NCI-H446 treated with DMSO at 0.1 percent for 48 hours (cell line): ENCODE measurements at regions not wholly inside any gene's neighbourhood (a gene's known extent, or its start where the extent isn't known, plus 50 kb on each side); places are given as distances from the start of the nearest gene placed in this dataset.

Experiments used
- DNase-seq: peaks from one replicate; lab custom pipeline; 2025; lab: John Stamatoyannopoulos, UW

DNA sequence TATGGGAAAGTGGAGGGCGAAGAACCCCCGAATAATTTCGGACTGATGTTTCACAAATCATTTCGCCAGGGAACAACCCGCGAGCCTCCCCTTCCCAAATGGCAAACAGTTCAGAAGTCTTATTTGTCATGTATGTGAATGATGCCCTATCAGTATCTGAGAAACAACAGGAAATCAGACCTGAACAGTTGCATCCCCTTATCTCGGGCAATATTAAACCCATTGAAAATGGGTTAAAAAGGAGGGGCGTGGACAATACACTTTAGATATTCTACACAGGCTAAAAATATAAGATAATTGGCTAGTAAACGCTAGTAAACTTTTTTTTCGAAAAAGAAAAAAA is 1003.3 kb upstream of the NR2F2 start:
- no peak for DNase-seq

DNA sequence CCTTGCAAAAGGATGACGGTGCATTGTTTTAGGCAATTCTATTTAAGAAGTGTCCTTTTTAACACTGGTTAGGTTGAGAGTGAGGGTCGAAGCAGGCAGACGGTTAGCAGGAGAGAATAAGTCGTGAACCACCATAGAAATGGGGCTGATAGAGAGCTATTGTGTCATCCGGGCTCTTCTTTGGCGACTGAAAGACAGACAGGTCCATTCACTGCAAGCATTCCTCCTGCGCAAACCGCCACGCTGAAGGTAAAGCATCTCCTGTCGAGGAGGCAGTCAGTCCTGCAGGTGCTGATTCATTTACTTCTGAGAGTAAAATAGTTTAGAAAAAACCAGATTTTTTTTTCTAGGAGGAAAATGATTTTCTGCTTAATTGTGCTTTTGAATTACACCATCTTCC is 1002.8 kb upstream of the NR2F2 start:
- no peak for DNase-seq

DNA sequence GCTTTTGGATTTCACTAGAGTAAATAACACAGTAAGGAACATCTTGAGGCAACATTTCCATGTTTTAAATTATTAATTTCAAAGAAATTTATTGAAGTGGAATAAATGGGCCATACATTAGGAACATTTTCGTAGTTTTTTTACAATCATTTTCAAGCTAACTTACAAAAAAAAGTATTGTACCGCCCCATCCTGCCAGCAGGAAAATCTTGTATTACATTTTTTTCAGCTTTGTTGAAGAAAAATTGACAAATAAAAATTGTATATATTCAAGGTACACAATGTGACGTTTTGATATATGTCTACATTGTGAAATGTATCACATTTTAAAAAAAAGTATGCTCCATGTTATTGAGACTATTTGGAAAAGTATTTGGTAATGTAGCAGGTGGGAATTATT is 1001.9 kb upstream of the NR2F2 start:
- no peak for DNase-seq

DNA sequence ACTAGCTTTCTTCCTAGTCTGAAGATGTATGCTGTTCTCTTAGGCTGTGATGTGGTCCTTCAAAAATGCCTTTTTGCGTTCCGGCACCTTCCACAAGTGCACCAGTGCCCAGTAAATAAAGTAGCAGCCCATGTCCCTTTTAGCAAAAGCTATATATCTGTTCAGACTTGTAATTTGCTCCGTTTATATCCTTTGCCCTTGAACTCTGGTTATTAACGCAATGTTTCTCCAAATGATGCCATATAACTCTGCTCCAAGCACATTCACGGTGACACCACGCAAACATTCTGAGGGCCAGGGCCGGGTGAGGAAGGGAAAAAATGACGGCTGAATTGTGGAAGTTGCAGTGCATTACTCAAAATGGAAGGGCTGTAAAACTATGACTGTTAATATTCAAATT is 1001.1 kb upstream of the NR2F2 start:
- DNase-seq, result no peak

DNA sequence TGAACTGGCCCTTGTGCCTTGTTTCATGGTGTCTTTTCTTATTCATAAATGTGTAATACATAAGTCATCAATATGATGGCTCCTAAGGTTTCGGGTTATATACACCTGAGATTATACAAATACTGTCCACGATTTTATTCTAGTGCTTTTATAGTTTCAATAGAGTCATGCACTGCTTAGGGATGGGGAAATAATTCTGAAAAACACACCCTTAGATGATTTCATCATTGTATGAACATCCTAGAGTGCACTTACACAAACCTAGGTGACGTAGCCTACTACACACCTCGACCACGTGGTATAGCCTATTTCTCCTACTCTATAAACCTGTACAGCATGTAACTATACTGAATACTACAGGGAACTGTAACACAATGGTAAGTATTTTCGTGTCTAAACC is 988.8 kb upstream of the NR2F2 start:
- no peak for DNase-seq

DNA sequence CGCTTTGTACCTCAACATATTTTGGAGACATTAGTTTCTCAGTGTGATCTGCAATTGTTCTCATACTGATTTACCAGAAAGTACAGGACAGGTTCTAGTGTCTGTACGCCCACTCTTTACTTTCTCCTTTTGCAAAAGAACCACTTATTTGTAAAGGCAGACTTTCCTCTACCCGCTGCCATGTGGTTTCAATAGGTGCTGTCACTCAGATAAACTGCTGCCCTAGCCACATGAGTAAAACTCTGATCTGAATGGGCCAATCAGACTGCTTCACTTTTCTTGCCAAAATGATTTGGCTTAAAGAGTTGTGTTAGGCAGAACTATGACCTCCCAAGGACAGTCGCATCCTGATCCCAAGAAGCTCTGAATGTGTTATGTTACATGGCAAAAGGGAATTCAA is 984.6 kb upstream of the NR2F2 start:
- DNase-seq, result no peak

DNA sequence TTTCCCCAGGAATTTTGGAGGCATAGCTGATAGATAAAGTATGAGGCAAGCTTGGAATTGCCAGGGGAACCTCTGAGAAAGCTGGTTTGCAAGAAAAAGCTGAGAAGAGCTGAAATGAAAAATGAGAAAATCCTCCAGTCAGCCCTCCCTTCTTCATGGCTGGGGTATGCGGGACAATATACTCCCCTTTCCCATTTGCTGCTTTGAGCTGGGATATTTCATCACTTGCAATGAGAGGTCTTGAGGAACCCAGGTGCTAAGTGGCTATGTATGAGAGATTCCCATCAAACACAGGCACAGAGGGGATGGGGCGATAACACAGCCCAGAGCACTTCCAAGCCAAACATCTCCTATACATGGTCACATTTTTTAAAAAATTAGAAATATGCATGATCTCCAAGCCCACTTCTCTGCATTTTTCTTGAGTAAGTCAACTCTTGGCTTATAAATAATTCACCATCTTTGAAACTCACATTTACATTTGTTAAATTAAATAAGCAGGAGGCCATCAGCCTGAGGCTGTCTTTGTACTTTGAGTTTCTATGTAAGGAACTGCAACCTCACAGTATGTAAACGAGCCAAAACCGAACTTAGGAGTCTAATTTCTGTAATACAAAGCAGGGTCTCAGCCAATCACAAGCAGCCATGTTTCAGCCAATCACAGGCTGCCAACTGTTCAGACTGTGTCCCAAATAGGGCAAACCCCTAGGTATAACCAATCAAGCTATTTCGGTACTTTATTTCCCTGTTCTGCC is 983.6 kb upstream of the NR2F2 start:
- DNase-seq, result no peak

DNA sequence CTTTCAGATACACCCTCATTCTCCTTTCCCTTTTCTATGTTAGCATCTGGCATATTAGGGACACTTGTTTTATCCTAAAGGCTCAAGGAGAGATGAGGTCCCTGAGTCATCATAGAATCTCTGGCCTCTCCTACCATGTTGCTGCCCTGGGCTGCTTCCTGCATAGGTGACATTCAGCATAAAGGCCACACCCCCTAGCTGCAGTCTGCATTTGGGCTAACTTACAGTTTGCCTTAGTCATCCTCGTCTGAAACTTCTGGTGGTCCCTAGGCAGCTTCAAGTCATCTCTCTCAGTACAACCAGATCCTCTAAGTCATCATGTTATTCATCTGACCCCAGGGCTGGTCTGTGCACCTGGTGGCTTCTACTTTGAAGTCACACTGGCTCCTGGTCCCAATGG is 982.7 kb upstream of the NR2F2 start:
- DNase-seq, result no peak

DNA sequence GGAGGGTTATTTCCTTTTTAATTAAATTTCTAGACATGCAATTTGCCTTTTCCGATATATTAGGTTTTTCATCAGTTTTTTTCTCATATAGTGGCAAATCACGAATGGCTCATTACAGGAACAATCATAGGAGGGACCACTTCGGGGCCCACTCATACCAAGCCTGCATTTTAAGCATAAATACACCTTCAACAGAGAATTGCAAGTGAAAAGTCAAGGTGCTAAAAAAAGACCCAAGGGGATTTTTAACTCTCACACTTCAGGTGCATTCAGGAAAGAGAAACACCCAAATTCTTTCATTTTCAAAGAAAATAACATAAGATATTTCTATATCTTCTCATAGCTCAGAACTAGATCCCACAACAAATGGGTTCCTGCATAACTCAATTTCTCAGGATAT is 979.6 kb upstream of the NR2F2 start:
- DNase-seq, result no peak

DNA sequence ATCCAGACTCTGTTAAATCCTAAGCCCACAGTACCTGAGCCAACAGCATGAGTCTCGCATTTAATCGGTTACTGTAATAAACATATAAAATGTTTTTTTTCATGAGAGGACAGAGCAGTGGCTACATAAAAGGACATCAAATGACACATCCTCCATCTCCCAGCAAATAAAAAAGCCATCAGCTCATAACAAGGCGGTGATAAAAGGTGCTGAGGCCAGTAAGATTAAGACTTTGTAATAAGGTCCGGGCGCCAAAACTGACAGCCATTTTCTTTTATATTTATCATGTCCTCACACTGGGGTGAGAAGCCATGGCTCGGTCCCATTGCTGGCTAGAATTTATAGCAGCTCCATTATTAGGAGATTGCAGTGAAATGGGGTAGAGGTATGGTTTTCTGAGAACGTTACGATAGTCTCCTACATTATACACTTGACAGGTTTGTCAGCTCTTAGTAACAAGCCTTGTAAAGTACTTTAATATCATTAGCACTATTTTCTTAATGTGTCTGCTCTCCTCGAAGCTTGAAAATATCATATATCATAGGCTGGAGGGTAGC is 977.8 kb upstream of the NR2F2 start:
- no peak for DNase-seq

DNA sequence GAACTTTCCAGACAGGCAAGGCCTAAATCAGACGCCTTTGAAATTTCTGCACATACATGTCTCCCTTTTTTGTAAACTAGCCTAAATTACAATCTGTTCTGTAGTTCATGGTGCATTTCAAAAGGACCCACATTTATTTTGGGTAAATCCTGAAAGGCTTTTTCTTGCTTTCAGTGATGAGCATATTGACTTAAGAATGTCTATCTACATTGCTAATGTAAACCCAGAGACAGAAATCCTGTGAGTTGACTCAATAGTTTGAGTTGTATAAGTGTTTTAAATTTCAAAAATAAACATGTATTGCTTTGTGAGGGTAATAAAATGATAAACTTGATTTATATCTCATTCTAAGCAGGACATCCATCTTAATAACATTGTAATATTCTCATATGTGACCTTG is 977.0 kb upstream of the NR2F2 start:
- no peak for DNase-seq

DNA sequence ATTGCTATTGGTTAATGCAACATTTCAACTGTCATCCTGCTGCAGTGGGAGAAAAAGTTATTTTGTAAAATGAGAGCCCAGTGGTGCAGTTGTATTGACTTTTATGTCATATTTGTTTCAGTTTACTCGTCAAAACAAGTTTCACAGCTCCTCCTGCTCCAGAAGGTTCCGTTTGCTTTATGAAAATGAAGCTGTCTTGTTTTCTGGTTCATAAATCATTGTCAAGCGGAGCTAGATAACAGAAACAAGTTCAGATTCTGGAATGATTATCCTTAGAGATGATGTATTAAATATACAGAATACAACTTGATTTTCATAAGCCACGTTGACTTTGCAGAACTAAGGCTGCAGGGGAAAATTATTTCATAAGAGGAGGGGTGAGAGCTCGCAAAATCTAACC is 970.5 kb upstream of the NR2F2 start:
- DNase-seq, result no peak

DNA sequence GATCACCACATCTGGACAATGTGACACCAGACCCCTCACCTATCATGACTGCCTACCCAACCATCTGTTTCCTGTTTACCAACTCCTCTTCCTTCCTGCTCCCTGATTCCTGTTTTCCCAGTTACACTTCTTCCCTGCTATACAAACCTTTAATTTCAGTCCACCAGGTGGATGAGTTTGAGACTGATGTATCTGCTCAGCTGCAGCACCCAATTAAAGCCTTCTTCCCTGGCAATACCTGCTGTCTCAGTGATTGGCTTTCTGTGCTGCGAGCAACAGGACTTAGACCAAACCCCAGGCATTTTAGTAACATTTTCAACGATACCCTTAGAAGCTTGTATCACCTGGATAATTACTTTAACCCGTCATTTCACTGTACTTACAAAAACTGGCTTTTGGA is 968.2 kb upstream of the NR2F2 start:
- DNase-seq, result no peak

DNA sequence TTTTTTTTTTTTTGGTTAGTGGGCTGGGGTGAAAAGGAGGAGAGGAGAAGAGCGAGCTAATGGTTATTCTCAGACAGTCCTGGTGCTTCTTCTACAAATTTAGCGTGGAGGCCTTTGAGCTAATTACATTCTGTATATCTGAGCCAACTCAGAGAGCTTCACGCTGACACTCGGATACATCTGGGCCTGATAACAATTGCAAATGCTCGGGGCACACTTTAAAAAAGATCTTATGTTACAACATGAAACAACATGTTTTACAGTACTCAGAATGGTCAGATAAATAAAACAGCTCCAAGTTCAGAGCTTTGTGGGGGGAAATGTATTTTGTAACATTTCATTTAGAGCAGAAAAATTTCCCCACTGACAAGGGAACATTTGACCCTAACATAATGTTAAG is 966.9 kb upstream of the NR2F2 start:
- DNase-seq, result no peak

DNA sequence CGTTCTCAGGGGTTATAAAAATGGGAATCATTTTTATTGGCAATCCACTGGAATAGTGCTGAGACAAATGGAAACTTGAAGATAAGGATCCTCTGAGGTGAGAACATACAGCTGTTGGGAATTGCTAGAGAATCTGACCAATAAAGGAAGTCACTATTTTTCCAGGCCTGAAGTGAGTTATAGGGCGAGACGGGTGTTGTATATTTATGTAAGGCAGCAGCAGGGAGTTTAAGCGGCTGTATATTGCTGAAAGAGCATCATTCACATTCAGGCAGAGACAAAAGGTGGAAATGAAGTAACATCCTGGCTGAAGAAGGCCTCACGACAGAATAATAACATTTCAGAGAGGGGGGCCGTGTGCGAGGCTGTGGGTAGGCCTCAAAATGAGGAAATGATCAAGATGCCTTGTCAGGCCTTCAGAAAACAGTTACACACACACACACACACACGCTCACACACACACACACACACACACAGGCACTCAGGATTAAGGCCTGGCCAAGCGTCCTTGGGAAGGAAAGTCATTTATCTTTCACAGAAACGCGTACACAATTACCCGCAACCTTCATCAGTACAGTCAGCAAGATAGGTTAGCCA is 964.9 kb upstream of the NR2F2 start:
- no peak for DNase-seq

DNA sequence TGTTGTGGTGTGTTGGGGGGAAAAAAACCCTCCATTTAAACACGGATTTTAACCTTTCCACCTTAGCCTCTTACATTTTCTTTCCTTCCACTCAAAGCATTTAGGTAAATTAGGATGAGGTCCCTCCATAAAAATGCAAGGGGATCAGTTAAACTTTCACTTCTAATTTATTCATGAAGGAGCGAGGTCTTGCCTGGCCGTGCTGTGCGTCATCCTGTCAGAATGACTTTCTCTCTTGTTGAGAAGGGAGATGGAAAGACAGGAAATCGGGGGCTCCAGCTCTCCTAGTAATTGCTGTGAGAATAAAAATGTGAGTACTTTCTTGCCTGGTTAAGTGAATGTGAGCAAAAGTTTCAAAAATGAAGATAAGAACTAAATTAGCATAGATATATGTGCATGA is 962.3 kb upstream of the NR2F2 start:
- no peak for DNase-seq

DNA sequence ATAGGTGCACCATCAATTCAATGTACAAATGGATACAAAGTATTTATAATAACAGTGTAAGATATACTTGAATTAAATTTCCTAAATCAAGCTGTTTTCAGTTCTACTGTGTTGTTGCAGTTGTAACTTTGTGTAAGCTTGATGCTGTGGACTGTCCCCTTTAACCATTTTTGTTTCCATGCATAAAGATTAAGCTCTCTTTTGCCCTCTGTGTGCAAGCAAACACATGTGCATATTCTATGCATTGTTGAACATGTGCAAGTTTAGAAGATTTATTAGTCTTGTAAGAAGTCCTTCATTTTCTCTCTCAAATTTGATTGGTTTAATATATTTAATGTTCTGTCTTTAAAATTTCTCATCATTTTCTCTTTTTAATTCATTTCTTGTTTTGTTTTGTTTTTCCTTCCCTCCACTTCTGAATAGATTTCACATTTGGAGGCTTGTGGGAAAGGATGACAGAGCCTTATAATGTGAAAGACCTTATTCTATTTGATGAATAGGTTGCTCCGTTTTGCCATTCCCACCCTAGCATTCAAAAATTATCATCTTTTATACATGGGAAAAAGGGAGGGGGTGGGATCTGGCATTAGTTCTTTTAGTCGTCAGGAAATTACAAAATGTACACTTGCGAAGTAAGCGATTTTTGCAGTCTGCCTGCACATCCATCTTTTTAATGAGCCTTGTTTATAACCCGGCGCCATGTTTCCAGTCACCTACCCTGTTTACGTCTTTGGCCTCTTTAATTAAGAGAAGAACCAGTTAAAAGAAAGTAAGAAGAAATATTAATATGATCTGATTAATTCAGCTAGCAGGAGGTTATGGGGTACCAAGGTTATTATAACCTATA is 961.5 kb upstream of the NR2F2 start:
- DNase-seq, result no peak

DNA sequence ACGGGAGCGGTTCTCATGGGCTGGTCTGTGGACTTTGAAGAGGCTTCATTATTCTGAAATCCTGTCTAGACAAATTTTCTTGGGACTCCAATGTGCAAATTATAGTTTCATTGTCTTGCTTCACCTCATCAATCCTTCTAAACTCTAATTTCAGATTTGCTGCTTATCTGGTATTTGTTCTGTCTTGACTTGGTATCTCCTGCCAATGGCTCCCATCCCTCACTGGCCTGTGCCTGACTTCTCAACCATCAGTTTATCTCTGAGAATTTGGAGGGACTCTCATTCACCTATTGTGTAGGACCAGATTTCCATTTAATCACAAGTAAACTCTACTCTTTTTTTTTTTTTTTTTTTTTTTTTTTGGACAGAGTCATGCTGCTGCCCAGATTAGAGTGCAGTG is 960.2 kb upstream of the NR2F2 start:
- DNase-seq, result no peak

DNA sequence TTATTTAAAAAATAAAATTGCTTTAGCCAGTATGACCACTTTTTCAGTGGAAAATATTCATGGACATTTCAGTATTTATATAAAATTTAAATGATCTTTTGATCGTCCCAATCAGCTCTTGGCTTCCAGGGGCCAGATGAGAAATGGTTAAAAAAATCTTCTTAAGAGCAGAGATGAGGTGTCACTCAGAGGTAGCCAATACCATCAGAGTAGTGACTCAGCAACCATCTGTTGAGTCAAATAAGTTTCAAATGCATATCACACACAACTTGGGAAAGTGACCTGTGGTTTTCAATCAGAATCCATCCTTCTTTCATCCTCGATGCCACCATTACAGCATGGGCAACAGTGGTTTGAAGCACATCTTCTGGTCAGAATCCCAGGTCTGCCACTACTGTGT is 958.8 kb upstream of the NR2F2 start:
- no peak for DNase-seq

DNA sequence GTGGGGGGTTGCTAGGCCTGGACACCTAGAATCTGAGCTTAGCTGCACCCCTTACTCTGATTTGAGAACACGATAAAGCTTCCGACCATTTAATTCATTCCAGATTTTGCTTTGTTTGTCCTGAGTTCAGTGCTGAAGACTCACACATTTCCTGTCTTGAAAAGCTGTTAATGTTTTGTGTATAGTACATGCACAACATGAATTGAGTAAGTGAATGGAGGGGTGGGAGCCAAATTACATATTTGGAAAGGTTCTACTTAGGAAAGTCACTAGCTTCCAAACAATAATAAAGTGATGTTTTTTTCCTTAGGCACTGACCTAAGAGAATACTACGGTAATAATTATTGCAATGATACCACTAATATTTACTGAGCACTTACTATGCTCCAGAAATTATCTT is 955.2 kb upstream of the NR2F2 start:
- DNase-seq, result no peak

DNA sequence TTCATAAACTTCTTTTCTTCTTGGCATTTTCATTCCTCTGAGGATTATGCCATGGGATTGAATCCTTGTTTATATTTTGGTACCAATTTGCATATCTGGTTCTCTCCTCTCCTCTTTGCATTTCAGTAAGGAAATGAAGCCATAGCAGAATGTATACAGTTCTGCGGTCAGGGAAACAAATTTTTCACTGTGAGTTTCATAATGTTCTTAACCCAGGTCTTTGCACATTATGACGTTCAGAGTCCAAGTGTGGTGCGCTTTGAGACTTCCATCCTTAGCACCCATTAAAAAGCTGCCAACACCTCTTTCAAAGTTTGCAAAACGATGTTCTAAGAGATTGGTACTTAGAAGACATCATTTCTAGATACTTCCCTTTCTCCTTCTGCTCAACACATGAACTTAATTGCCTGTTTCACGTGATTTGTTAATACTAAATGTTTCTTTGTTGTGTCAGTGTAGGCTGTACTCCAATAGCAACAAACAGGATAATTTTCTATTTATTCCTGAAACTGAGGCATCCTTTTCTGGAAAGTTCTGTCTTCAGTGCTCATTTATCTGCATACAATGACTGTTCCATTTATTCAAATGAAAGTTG is 953.1 kb upstream of the NR2F2 start:
- DNase-seq, result no peak

DNA sequence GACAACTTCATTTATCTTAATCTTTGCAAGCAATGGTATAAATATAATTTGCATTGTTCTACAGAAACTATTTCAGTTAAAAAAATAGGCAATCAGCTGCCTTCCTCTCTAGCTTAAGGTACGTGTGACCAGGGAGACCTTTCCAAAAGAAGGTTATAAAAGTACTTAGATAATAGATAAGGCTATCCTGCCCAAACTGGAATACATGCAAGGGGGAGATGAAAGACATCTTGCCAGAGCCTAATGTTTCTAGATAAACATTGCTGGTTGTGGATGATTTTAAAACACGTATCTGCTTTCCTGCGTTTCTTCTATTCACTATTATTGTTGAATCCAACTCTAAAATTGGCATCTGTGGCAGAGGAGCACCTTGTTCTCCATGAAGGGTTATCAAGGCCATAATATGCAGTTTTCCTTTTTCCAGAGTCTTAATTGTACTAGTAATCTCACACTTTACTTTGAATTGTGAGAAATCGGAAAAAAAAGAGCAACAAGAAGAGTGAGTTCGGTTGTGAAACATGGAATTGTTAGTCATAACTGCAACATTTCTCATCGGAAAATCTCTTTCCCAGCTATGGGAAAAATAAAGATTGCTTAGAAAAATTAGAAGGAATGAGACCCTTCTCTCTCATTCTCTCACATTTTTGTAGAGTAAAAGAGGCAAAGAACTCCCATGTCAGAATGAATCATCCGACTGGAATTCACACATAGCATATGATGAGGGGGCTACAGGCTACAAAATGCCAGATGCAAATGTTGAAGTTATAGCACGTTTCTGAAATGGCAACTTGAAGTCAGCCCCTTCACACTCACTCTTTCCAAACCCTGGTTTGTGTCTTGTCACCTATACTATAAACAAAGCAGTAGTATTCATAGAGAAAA is 936.1 kb upstream of the NR2F2 start:
- DNase-seq, result no peak
